MM.1S (cell line): ENCODE measurements at regions not wholly inside any gene's neighbourhood (a gene's known extent, or its start where the extent isn't known, plus 50 kb on each side); places are given as distances from the start of the nearest gene placed in this dataset.

Experiments
- DNase-seq: peaks from one replicate; pipeline ENCODE4 v3.0.0-alpha.2; 2015
- H2AFZ ChIP-seq: fragments of 300-600 bp; sonication (generic); 2 replicates; pipeline ENCODE4 v1.6.0; 2016; ENCODE audit warnings: antibody characterized with exemption, low read length
- H3F3A ChIP-seq: fragments of 300-600 bp; sonication (generic); 2 replicates; pipeline ENCODE4 v1.6.1; 2016; ENCODE audit warnings: mild to moderate bottlenecking, antibody characterized with exemption, low read length, moderate library complexity, mixed read lengths; ENCODE audit not compliant: insufficient read depth
- H3K27ac ChIP-seq: fragments of 300-600 bp; sonication (generic); 2 replicates; pipeline ENCODE4 v1.5.1; 2016; ENCODE audit warnings: mild to moderate bottlenecking, low read length
- H3K27me3 ChIP-seq: fragments of 300-600 bp; sonication (generic); replicated peaks from 2 replicates; pipeline ENCODE4 v1.6.0; 2016; ENCODE audit warnings: low read length; ENCODE audit not compliant: insufficient read depth
- H3K36me3 ChIP-seq: fragments of 300-600 bp; sonication (generic); replicated peaks from 2 replicates; pipeline ENCODE4 v1.6.1; 2016; ENCODE audit warnings: mild to moderate bottlenecking, low read length, mixed read lengths; ENCODE audit not compliant: insufficient read depth
- H3K4me1 ChIP-seq: fragments of 300-600 bp; sonication (generic); 2 replicates; pipeline ENCODE4 v1.6.1; 2016; ENCODE audit warnings: low read length, mixed read lengths
- H3K4me2 ChIP-seq: fragments of 300-600 bp; sonication (generic); 2 replicates; pipeline ENCODE4 v1.6.0; 2016; ENCODE audit warnings: low read depth, low read length
- H3K4me3 ChIP-seq: fragments of 300-600 bp; sonication (generic); 2 replicates; pipeline ENCODE4 v1.5.1; 2016; ENCODE audit warnings: low read length, mixed read lengths
- H3K79me2 ChIP-seq: fragments of 300-600 bp; sonication (generic); 2 replicates; pipeline ENCODE4 v1.6.1; 2016; ENCODE audit warnings: mixed run types, low read length, mixed read lengths
- H3K9ac ChIP-seq: fragments of 300-600 bp; sonication (generic); 2 replicates; pipeline ENCODE4 v1.6.1; 2016; ENCODE audit warnings: low read length, mixed read lengths
- H3K9me2 ChIP-seq: fragments of 300-600 bp; sonication (generic); replicated peaks from 2 replicates; pipeline ENCODE4 v1.6.1; 2016; ENCODE audit warnings: mild to moderate bottlenecking, low read length, mixed read lengths; ENCODE audit not compliant: insufficient read depth
- H3K9me3 ChIP-seq: fragments of 300-600 bp; sonication (generic); replicated peaks from 2 replicates; pipeline ENCODE4 v1.6.1; 2016; ENCODE audit warnings: mild to moderate bottlenecking, low read length, mixed read lengths; ENCODE audit not compliant: insufficient read depth
- H4K20me1 ChIP-seq: fragments of 300-600 bp; sonication (generic); 2 replicates; pipeline ENCODE4 v1.6.1; 2016; ENCODE audit warnings: mild to moderate bottlenecking, low read length, moderate library complexity, mixed read lengths; ENCODE audit not compliant: insufficient read depth
- EZH2 ChIP-seq: fragments of 300-600 bp; sonication (generic); optimal IDR thresholded peaks from 2 replicates; pipeline ENCODE3; 2017; ENCODE audit warnings: low read depth, mild to moderate bottlenecking, antibody characterized with exemption, low read length, mixed read lengths
- EZH2phosphoT487 ChIP-seq: fragments of 300-600 bp; sonication (generic); IDR thresholded peaks from 2 replicates; pipeline ENCODE4 v1.6.1; 2018; ENCODE audit warnings: antibody characterized with exemption, low read length
- TF ChIP-seq, protein P1 (sequence below): fragments of 300-600 bp; sonication (generic); IDR thresholded peaks from 2 replicates; pipeline ENCODE4 v1.5.1; 2016; ENCODE audit warnings: antibody characterized with exemption, low read length, mixed read lengths

- no peaks in the 10 kb centered on the region for H3K36me3 ChIP-seq
- no peaks in the 10 kb centered on the region for H3F3A ChIP-seq
- DNase-seq = no peak
- H3K9me2 ChIP-seq = no peaks in the 10 kb centered on the region
- no peak overlapping the region for H3K4me2 ChIP-seq
- H3K27ac ChIP-seq = no peak overlapping the region
- H3K9ac ChIP-seq = no peak overlapping the region
- no peak for TF ChIP-seq EZH2phosphoT487
- TF ChIP-seq, protein P1, sequence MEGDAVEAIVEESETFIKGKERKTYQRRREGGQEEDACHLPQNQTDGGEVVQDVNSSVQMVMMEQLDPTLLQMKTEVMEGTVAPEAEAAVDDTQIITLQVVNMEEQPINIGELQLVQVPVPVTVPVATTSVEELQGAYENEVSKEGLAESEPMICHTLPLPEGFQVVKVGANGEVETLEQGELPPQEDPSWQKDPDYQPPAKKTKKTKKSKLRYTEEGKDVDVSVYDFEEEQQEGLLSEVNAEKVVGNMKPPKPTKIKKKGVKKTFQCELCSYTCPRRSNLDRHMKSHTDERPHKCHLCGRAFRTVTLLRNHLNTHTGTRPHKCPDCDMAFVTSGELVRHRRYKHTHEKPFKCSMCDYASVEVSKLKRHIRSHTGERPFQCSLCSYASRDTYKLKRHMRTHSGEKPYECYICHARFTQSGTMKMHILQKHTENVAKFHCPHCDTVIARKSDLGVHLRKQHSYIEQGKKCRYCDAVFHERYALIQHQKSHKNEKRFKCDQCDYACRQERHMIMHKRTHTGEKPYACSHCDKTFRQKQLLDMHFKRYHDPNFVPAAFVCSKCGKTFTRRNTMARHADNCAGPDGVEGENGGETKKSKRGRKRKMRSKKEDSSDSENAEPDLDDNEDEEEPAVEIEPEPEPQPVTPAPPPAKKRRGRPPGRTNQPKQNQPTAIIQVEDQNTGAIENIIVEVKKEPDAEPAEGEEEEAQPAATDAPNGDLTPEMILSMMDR = no peak
- no peak for TF ChIP-seq EZH2
- H3K79me2 ChIP-seq = peaks cover 14% of the 10 kb centered on the region
- H4K20me1 ChIP-seq = no peaks in the 10 kb centered on the region
- H3K4me1 ChIP-seq = no peaks in the 10 kb centered on the region
- no peak overlapping the region for H3K4me3 ChIP-seq
- no peaks in the 10 kb centered on the region for H3K9me3 ChIP-seq
- no peaks in the 10 kb centered on the region for H3K27me3 ChIP-seq
- no peak overlapping the region for H2AFZ ChIP-seq
These were observed 465.2 kb downstream of the PCNX1 start for GRCh38 chr14:71372411-71372838.

GRCh38 chr14:71373773-71374172 is 466.5 kb downstream of the PCNX1 start:
- Histone ChIP-seq H3F3A (no peaks in the 10 kb centered on the region), H2AFZ (no peak overlapping the region), H3K4me3 (no peak overlapping the region), H3K27me3 (no peaks in the 10 kb centered on the region), H3K4me2 (no peak overlapping the region), H3K9me2 (no peaks in the 10 kb centered on the region), H3K79me2 (peaks cover 22% of the 10 kb centered on the region), H3K27ac (no peak overlapping the region), H3K4me1 (no peaks in the 10 kb centered on the region), H3K36me3 (no peaks in the 10 kb centered on the region), H3K9ac (no peak overlapping the region), H3K9me3 (no peaks in the 10 kb centered on the region), H4K20me1 (no peaks in the 10 kb centered on the region)
- DNase-seq = no peak
- TF ChIP-seq EZH2phosphoT487 = no peak
- TF ChIP-seq, protein P1 = no peak
- TF ChIP-seq EZH2 = no peak

GRCh38 chr14:71374989-71375388 is 467.7 kb downstream of the PCNX1 start:
- Histone ChIP-seq H3K79me2 (peaks cover 30% of the 10 kb centered on the region), H3K27ac (no peak overlapping the region), H3K9me2 (no peaks in the 10 kb centered on the region), H3K9me3 (no peaks in the 10 kb centered on the region), H3K27me3 (no peaks in the 10 kb centered on the region), H3K4me1 (no peaks in the 10 kb centered on the region), H3K4me2 (no peak overlapping the region), H2AFZ (no peak overlapping the region), H3K9ac (no peak overlapping the region), H3F3A (no peaks in the 10 kb centered on the region), H4K20me1 (no peaks in the 10 kb centered on the region), H3K4me3 (no peak overlapping the region), H3K36me3 (no peaks in the 10 kb centered on the region)
- TF ChIP-seq EZH2phosphoT487 (no peak), EZH2 (no peak)
- TF ChIP-seq, protein P1 = no peak
- no peak for DNase-seq
